Keratinocyte (primary cell): ENCODE measurements at regions not wholly inside any gene's neighbourhood (a gene's known extent, or its start where the extent isn't known, plus 50 kb on each side); places are given as distances from the start of the nearest gene placed in this dataset.

Experiments used
- DNase-seq: peaks from one replicate; pipeline ENCODE4 v3.0.0-alpha.2; 2011; ENCODE audit warnings: low read depth, missing footprints, low spot score
- FAIRE-seq: peaks from 2 replicates; lab custom pipeline; 2011; peaks lifted over from hg19 to GRCh38; lab: Jason Lieb, UNC
- H2AFZ ChIP-seq: 2 replicates; pipeline ENCODE4 v1.6.0; 2012; ENCODE audit warnings: low read length, control low read depth, inconsistent platforms; ENCODE audit not compliant: control insufficient read depth
- H3K27ac ChIP-seq: 2 replicates; pipeline ENCODE4 v1.5.1; 2011; ENCODE audit warnings: low read length; ENCODE audit not compliant: control insufficient read depth, insufficient read depth
- H3K27me3 ChIP-seq: 3 replicates; pipeline ENCODE4 v1.6.0; 2011; ENCODE audit warnings: low read length; ENCODE audit not compliant: control insufficient read depth, insufficient read depth; ENCODE audit errors: extremely low read depth
- H3K36me3 ChIP-seq, 2 experiments: 2 replicates in 1 of 2; 3 replicates in 1 of 2; pipeline ENCODE4 v1.5.1; 2011; ENCODE audit warnings: low read length in 2 of 2, mild to moderate bottlenecking in 1 of 2; ENCODE audit not compliant: control insufficient read depth in 2 of 2, insufficient read depth in 2 of 2; ENCODE audit errors: extremely low read depth in 1 of 2
- H3K4me1 ChIP-seq: 3 replicates; pipeline ENCODE4 v1.5.1; 2011; ENCODE audit warnings: low read length; ENCODE audit not compliant: control insufficient read depth, insufficient read depth; ENCODE audit errors: extremely low read depth
- H3K4me2 ChIP-seq: 3 replicates; pipeline ENCODE4 v1.6.0; 2011; ENCODE audit warnings: low read depth, low read length; ENCODE audit not compliant: control insufficient read depth, insufficient read depth; ENCODE audit errors: extremely low read depth
- H3K4me3 ChIP-seq, 3 experiments: fragments of 200-600 bp in 1 of 3; sonication (generic) in 1 of 3; 2 replicates in 2 of 3; 3 replicates in 1 of 3; pipeline ENCODE4 v1.5.1; 2011 to 2016; ENCODE audit warnings: low read length in 3 of 3, mild to moderate bottlenecking in 3 of 3, control low read depth in 2 of 3, inconsistent platforms in 1 of 3, low read depth in 1 of 3, mixed read lengths in 1 of 3, mixed run types in 1 of 3, moderate library complexity in 1 of 3; ENCODE audit not compliant: control insufficient read depth in 2 of 3, insufficient read depth in 2 of 3; ENCODE audit errors: extremely low read depth in 1 of 3
- H3K79me2 ChIP-seq: 2 replicates; pipeline ENCODE4 v1.6.0; 2012; ENCODE audit warnings: low read length; ENCODE audit not compliant: control insufficient read depth, insufficient read depth
- H3K9ac ChIP-seq: 3 replicates; pipeline ENCODE4 v1.6.0; 2011; ENCODE audit warnings: low read length; ENCODE audit not compliant: control insufficient read depth, insufficient read depth; ENCODE audit errors: extremely low read depth
- H3K9me1 ChIP-seq: 3 replicates; pipeline ENCODE4 v1.6.0; 2011; ENCODE audit warnings: low read length; ENCODE audit not compliant: control insufficient read depth, insufficient read depth; ENCODE audit errors: extremely low read depth
- H3K9me3 ChIP-seq: 2 replicates; pipeline ENCODE4 v1.5.1; 2012; ENCODE audit warnings: low read depth, low read length; ENCODE audit not compliant: control insufficient read depth
- H4K20me1 ChIP-seq: 3 replicates; pipeline ENCODE4 v1.6.0; 2011; ENCODE audit warnings: low read length; ENCODE audit not compliant: control insufficient read depth, insufficient read depth; ENCODE audit errors: extremely low read depth
- CTCF ChIP-seq, 3 experiments: IDR thresholded peaks in 1 of 3; conservative IDR thresholded peaks in 1 of 3; optimal IDR thresholded peaks in 1 of 3; 2 replicates in 2 of 3; 3 replicates in 1 of 3; pipeline versions ENCODE3 to v1.5.1; 2011; ENCODE audit warnings: low read length in 3 of 3, mild to moderate bottlenecking in 3 of 3, moderate library complexity in 2 of 3, control low read depth in 1 of 3, inconsistent platforms in 1 of 3; ENCODE audit not compliant: insufficient read depth in 2 of 3; ENCODE audit errors: extremely low read depth in 1 of 3
- EZH2 ChIP-seq: IDR thresholded peaks from one replicate; pipeline ENCODE4 v1.6.1; 2012; ENCODE audit warnings: inconsistent platforms, mild to moderate bottlenecking, low read length, moderate library complexity
- dilution Hi-C: fragments of 300-500 bp; cut with MboI; formaldehyde crosslinking; loops from one replicate; pipeline ENCODE4 v1.7.0; 2020; ENCODE audit warnings: low sequenced_read_pairs; ENCODE audit not compliant: extremely low pct_ligation_motif_present

GRCh38 chr6:18837013-18837412 lies 449.9 kb downstream of the RNF144B start:
- dilution Hi-C loops: no loop called here
- no peak for FAIRE-seq
- H3K4me1 ChIP-seq: no peaks in the 10 kb centered on the region

GRCh38 chr6:18842534-18842933 lies 455.4 kb downstream of the RNF144B start:
- Histone ChIP-seq H3K79me2 (no peaks in the 10 kb centered on the region), H3K27me3 (no peaks in the 10 kb centered on the region), H3K9me1 (no peaks in the 10 kb centered on the region), H3K27ac (no peak overlapping the region), H3K36me3 (no peaks in the 10 kb centered on the region), H3K9me3 (no peaks in the 10 kb centered on the region), H3K4me1 (no peaks in the 10 kb centered on the region), H3K9ac (no peak overlapping the region), H2AFZ (no peak overlapping the region), H3K4me2 (no peak overlapping the region), H4K20me1 (no peaks in the 10 kb centered on the region), H3K4me3 (no peak overlapping the region)
- DNase-seq (no peak), FAIRE-seq (no peak)
- dilution Hi-C loops: no loop called here
- no peak for TF ChIP-seq EZH2

More at GRCh38 chr6:18837013-18837412, 449.9 kb downstream of the RNF144B start:
- Histone ChIP-seq H3K9me3 (no peaks in the 10 kb centered on the region), H4K20me1 (no peaks in the 10 kb centered on the region), H3K4me2 (no peak overlapping the region), H3K9ac (no peak overlapping the region), H3K36me3 (no peaks in the 10 kb centered on the region), H3K79me2 (no peaks in the 10 kb centered on the region), H3K27me3 (no peaks in the 10 kb centered on the region), H3K9me1 (no peaks in the 10 kb centered on the region), H3K27ac (no peak overlapping the region), H2AFZ (no peak overlapping the region), H3K4me3 (no peak overlapping the region)
- TF ChIP-seq EZH2: no peak
- no peak for TF ChIP-seq CTCF (optimal IDR thresholded peaks at IDR 0.05 in 1 of 3, IDR thresholded peaks at IDR 0.05 in 1 of 3, conservative IDR thresholded peaks at IDR 0.05 in 1 of 3; ENCODE audit: extremely low read depth in 1 of 3, insufficient read depth in 2 of 3, low read length in 3 of 3)
- no peak for DNase-seq

GRCh38 chr6:18845896-18846295 lies 458.7 kb downstream of the RNF144B start:
- dilution Hi-C loops: no loop called here
- no peak overlapping the region for H3K27ac ChIP-seq
- FAIRE-seq (no peak), DNase-seq (no peak)
- no peak for TF ChIP-seq EZH2
- no peak for TF ChIP-seq CTCF (optimal IDR thresholded peaks at IDR 0.05 in 1 of 3, IDR thresholded peaks at IDR 0.05 in 1 of 3, conservative IDR thresholded peaks at IDR 0.05 in 1 of 3; ENCODE audit: extremely low read depth in 1 of 3, insufficient read depth in 2 of 3, low read length in 3 of 3)
- no peaks in the 10 kb centered on the region for H3K79me2 ChIP-seq
- no peak overlapping the region for H2AFZ ChIP-seq
- no peaks in the 10 kb centered on the region for H3K9me3 ChIP-seq
- no peaks in the 10 kb centered on the region for H3K4me1 ChIP-seq
- H3K27me3 ChIP-seq: no peaks in the 10 kb centered on the region
- no peaks in the 10 kb centered on the region for H3K36me3 ChIP-seq
- H4K20me1 ChIP-seq: no peaks in the 10 kb centered on the region
- H3K9ac ChIP-seq: no peak overlapping the region
- H3K4me3 ChIP-seq: no peak overlapping the region
- H3K4me2 ChIP-seq: no peak overlapping the region
- no peaks in the 10 kb centered on the region for H3K9me1 ChIP-seq
